Omental fat pad (tissue), 3 donors: ENCODE measurements at regions not wholly inside any gene's neighbourhood (a gene's known extent, or its start where the extent isn't known, plus 50 kb on each side); places are given as distances from the start of the nearest gene placed in this dataset.

Experiments
- ATAC-seq: fragments of 150-250 bp; one replicate; pipeline ENCODE4 v1.9.1; 2016; ENCODE audit warnings: mild to moderate bottlenecking, moderate library complexity; ENCODE audit not compliant: low FRiP score
- DNase-seq: peaks from one replicate; pipeline ENCODE4 v3.0.0-alpha.2; 2019; ENCODE audit warnings: low spot score
- TF ChIP-seq, protein P1 (sequence below), 3 donors: fragments of 450-650 bp; IDR thresholded peaks; one replicate each; pipeline ENCODE4 v1.5.1; 2016 to 2017; ENCODE audit warnings: antibody characterized with exemption in 3 of 3, mild to moderate bottlenecking in 3 of 3, moderate library complexity in 2 of 3

- TF ChIP-seq, protein P1, sequence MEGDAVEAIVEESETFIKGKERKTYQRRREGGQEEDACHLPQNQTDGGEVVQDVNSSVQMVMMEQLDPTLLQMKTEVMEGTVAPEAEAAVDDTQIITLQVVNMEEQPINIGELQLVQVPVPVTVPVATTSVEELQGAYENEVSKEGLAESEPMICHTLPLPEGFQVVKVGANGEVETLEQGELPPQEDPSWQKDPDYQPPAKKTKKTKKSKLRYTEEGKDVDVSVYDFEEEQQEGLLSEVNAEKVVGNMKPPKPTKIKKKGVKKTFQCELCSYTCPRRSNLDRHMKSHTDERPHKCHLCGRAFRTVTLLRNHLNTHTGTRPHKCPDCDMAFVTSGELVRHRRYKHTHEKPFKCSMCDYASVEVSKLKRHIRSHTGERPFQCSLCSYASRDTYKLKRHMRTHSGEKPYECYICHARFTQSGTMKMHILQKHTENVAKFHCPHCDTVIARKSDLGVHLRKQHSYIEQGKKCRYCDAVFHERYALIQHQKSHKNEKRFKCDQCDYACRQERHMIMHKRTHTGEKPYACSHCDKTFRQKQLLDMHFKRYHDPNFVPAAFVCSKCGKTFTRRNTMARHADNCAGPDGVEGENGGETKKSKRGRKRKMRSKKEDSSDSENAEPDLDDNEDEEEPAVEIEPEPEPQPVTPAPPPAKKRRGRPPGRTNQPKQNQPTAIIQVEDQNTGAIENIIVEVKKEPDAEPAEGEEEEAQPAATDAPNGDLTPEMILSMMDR (IDR thresholded peaks at IDR 0.05), result no peak
- ATAC-seq (peak; percentile 22), DNase-seq (no peak)
Measured at GRCh38 chr7:45973725-45974532, 52.9 kb upstream of the IGFBP3 start.

- DNase-seq (no peak), ATAC-seq (no peak)
- TF ChIP-seq, protein P1 (IDR thresholded peaks at IDR 0.05), result no peak
Measured at GRCh38 chr7:45972629-45973312, 51.7 kb upstream of the IGFBP3 start.

GRCh38 chr7:45971661-45972175, 50.6 kb upstream of the IGFBP3 start:
- ATAC-seq (no peak), DNase-seq (no peak)
- TF ChIP-seq, protein P1 (IDR thresholded peaks at IDR 0.05), result no peak

DNA sequence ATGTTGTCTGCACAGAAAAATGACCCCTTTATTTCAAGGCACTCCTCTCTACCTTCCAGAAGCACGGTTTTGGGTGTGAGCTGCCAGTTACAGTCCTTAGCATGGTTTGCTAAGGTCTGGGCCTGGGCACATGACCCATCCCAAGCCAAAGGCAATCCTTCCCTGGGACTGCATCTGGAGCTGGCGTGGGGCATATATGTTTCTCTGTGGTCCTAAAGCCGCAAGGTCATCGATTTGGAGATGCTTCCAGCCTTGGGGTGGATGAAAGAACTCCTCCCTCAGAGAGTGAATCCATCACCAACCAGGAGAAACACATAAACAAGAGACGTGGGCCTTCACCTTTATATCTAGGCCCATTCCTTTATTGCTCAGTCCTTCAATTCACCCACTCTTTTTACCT, 50.1 kb upstream of the IGFBP3 start:
- ATAC-seq (no peak), DNase-seq (no peak)
- TF ChIP-seq, protein P1 (IDR thresholded peaks at IDR 0.05), result no peak
